GM18873 (cell line): ENCODE measurements at regions not wholly inside any gene's neighbourhood (a gene's known extent, or its start where the extent isn't known, plus 50 kb on each side); places are given as distances from the start of the nearest gene placed in this dataset.
"Not testable (repeated sequence)": the region's sequence is repeated elsewhere in the genome, so short reads cannot be mapped to it uniquely, and the experiment has no call there.

Experiments used
- ATAC-seq: cut with Tn5 transposase; IDR thresholded peaks from one replicate; pipeline ENCODE4 v1.9.1; 2021; ENCODE audit warnings: mild to moderate bottlenecking, moderate library complexity, moderate number of reproducible peaks; ENCODE audit not compliant: unreplicated experiment, low FRiP score

GRCh38 chr13:54821938-54822470 lies 1793.4 kb downstream of the OLFM4 start:
- not testable (repeated sequence) for ATAC-seq

GRCh38 chr13:54829391-54830068 lies 1800.9 kb downstream of the OLFM4 start:
- not testable (repeated sequence) for ATAC-seq

GRCh38 chr13:54836273-54836672 lies 1807.7 kb downstream of the OLFM4 start:
- ATAC-seq, result no peak

- no peak for ATAC-seq
These were observed 1813.1 kb downstream of the OLFM4 start for GRCh38 chr13:54841682-54842081.

- ATAC-seq, result no peak
These were observed 1816.8 kb downstream of the OLFM4 start for GRCh38 chr13:54845351-54845965.

GRCh38 chr13:54852831-54853230 lies 1824.2 kb downstream of the OLFM4 start:
- no peak for ATAC-seq

GRCh38 chr13:54859827-54860226 lies 1831.2 kb downstream of the OLFM4 start:
- no peak for ATAC-seq

- ATAC-seq, result no peak
These were observed 1846.5 kb downstream of the OLFM4 start for GRCh38 chr13:54875111-54875510.

- ATAC-seq, result no peak
These were observed 1850.4 kb downstream of the OLFM4 start for GRCh38 chr13:54879036-54879435.

- no peak for ATAC-seq
These were observed 1856.1 kb downstream of the OLFM4 start for GRCh38 chr13:54884682-54885081.

- no peak for ATAC-seq
These were observed 1862.4 kb downstream of the OLFM4 start for GRCh38 chr13:54890976-54891375.

GRCh38 chr13:54901316-54901715 lies 1872.7 kb downstream of the OLFM4 start:
- no peak for ATAC-seq

- no peak for ATAC-seq
These were observed 1883.8 kb downstream of the OLFM4 start for GRCh38 chr13:54912367-54912766.

GRCh38 chr13:54913668-54914067 lies 1885.1 kb downstream of the OLFM4 start:
- ATAC-seq, result no peak

- ATAC-seq, result no peak
These were observed 1898.9 kb downstream of the OLFM4 start for GRCh38 chr13:54927538-54927937.

GRCh38 chr13:54928071-54928470 lies 1899.5 kb downstream of the OLFM4 start:
- no peak for ATAC-seq

GRCh38 chr13:54934121-54934520 lies 1905.5 kb downstream of the OLFM4 start:
- ATAC-seq, result no peak

- no peak for ATAC-seq
These were observed 1917.4 kb downstream of the OLFM4 start for GRCh38 chr13:54945973-54946372.

- no peak for ATAC-seq
These were observed 1921.1 kb downstream of the OLFM4 start for GRCh38 chr13:54949735-54950134.

GRCh38 chr13:54950546-54950945 lies 1921.9 kb downstream of the OLFM4 start:
- ATAC-seq, result no peak

GRCh38 chr13:54953786-54954185 lies 1925.2 kb downstream of the OLFM4 start:
- ATAC-seq, result no peak

- no peak for ATAC-seq
These were observed 1930.2 kb downstream of the OLFM4 start for GRCh38 chr13:54958781-54959180.
